Spleen (tissue), 11 donors: ENCODE measurements at regions not wholly inside any gene's neighbourhood (a gene's known extent, or its start where the extent isn't known, plus 50 kb on each side); places are given as distances from the start of the nearest gene placed in this dataset.

Source experiments
- DNase-seq: peaks from one replicate; pipeline ENCODE4 v3.0.0-alpha.2; 2020
- H3K27ac ChIP-seq, 8 donors: fragments of 200-600 bp; sonication (generic) in 7 of 8; 1 replicate in 4 of 8; 2 replicates in 4 of 8; pipeline versions ENCODE4 v1.5.0 to v1.8.0; 2016 to 2021; ENCODE audit warnings: inconsistent platforms in 4 of 8, mild to moderate bottlenecking in 4 of 8, moderate library complexity in 1 of 8
- H3K27me3 ChIP-seq, 7 donors: fragments of 200-600 bp; sonication (generic) in 6 of 7; replicated peaks in 1 of 7; 1 replicate in 4 of 7; 2 replicates in 3 of 7; pipeline versions ENCODE4 v1.5.0 to v1.8.0; 2016 to 2021; ENCODE audit warnings: inconsistent platforms in 3 of 7, mild to moderate bottlenecking in 1 of 7
- H3K36me3 ChIP-seq, 6 donors: fragments of 200-600 bp; sonication (generic) in 5 of 6; 1 replicate in 4 of 6; 2 replicates in 2 of 6; pipeline versions ENCODE4 v1.5.0 to v1.8.0; 2016 to 2021; ENCODE audit warnings: inconsistent platforms in 2 of 6
- H3K4me1 ChIP-seq, 6 donors: fragments of 200-600 bp; sonication (generic) in 5 of 6; 1 replicate in 3 of 6; 2 replicates in 3 of 6; pipeline versions ENCODE4 v1.5.0 to v1.8.0; 2016 to 2021; ENCODE audit warnings: inconsistent platforms in 3 of 6
- H3K4me3 ChIP-seq, 8 donors: fragments of 200-600 bp; sonication (generic) in 7 of 8; 1 replicate in 4 of 8; 2 replicates in 4 of 8; pipeline versions ENCODE4 v1.5.0 to v1.8.0; 2016 to 2021; ENCODE audit warnings: inconsistent platforms in 4 of 8, mild to moderate bottlenecking in 4 of 8, moderate library complexity in 2 of 8
- H3K9me3 ChIP-seq, 8 donors: fragments of 200-600 bp; sonication (generic) in 7 of 8; 1 replicate in 4 of 8; 2 replicates in 4 of 8; pipeline versions ENCODE4 v1.5.0 to v1.8.0; 2016 to 2021; ENCODE audit warnings: inconsistent platforms in 4 of 8
- POLR2A ChIP-seq, 3 donors: fragments of 450-650 bp; IDR thresholded peaks; one replicate each; pipeline ENCODE4 v1.5.1; 2017; ENCODE audit warnings: antibody characterized with exemption in 3 of 3, mild to moderate bottlenecking in 1 of 3
- POLR2AphosphoS5 ChIP-seq, 3 donors: sonication (generic); formaldehyde crosslinking; IDR thresholded peaks; one replicate each; pipeline ENCODE4 v1.5.1; 2017; ENCODE audit warnings: antibody characterized with exemption in 3 of 3
- WGBS, 5 donors: extraction: QIAGEN DNeasy Blood & Tissue Kit in 3 of 5; methylation state at CpG; one replicate each; pipeline versions ENCODE4 v1.1.5 to v1.1.7; 2013 to 2018; 5-methylcytosine and 5-hydroxymethylcytosine counted together
- intact Hi-C: fragments of 100-400 bp; cut with DNase I; formaldehyde crosslinking; loops from one replicate; pipeline ENCODE4 v1.15.0; 2023; ENCODE audit warnings: low total_unique reads
- TF ChIP-seq, protein P1 (sequence below), 11 experiments: fragments of 200-600 bp in 7 of 11; fragments of 450-650 bp in 4 of 11; sonication (generic) in 4 of 11; IDR thresholded peaks in 8 of 11; conservative IDR thresholded peaks in 3 of 11; 1 replicate in 7 of 11; 2 replicates in 4 of 11; pipeline versions ENCODE4 v1.4.0 to v1.8.0; 2016 to 2021; ENCODE audit warnings: antibody characterized with exemption in 11 of 11, inconsistent platforms in 4 of 11, mild to moderate bottlenecking in 1 of 11
- donor health status: healthy with polysubstance abuse.
- donor health status: DM: no; HTN: no; CAD: no; lungs with moderate emphysema.
- donor health status: DM: no; HTN: no; CAD: no.
- donor health status: Bipolar disorder and iron deficiency.
- donor health status: healthy.
- donor health status: DM: no; HTN: no; CAD: no.
- donor health status: DM: yes; HTN: yes; CAD: no.

DNA sequence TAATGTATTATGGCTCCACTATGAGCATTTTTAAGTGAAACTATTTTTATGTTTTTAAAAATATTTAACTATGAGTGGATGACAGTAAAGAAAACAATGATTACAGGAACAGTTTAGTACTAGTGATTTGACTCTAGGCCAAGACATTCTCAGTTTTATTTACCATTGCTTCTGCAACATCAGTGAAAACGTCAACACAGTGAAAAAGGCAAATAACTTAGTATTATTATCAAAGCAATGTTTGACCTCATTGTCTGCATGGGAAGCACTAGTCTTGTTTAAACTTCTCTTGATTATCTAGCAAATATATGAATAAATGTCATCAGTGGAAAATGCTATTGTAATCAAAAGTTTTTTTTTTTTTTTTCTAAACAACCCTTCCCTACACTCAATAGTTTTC lies 165.0 kb downstream of the HTR1B start:
- Histone ChIP-seq H3K36me3 (no peaks in the 10 kb centered on the region), H3K9me3 (peaks cover 0 to 14% (median 4%) of the 10 kb centered on the region in 8 donors), H3K4me1 (no peaks in the 10 kb centered on the region), H3K4me3 (no peak overlapping the region), H3K27ac (no peak overlapping the region), H3K27me3 (no peaks in the 10 kb centered on the region)
- TF ChIP-seq, protein P1, sequence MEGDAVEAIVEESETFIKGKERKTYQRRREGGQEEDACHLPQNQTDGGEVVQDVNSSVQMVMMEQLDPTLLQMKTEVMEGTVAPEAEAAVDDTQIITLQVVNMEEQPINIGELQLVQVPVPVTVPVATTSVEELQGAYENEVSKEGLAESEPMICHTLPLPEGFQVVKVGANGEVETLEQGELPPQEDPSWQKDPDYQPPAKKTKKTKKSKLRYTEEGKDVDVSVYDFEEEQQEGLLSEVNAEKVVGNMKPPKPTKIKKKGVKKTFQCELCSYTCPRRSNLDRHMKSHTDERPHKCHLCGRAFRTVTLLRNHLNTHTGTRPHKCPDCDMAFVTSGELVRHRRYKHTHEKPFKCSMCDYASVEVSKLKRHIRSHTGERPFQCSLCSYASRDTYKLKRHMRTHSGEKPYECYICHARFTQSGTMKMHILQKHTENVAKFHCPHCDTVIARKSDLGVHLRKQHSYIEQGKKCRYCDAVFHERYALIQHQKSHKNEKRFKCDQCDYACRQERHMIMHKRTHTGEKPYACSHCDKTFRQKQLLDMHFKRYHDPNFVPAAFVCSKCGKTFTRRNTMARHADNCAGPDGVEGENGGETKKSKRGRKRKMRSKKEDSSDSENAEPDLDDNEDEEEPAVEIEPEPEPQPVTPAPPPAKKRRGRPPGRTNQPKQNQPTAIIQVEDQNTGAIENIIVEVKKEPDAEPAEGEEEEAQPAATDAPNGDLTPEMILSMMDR (IDR thresholded peaks at IDR 0.05 in 8 of 11, conservative IDR thresholded peaks at IDR 0.05 in 3 of 11) = no peak
- no peak for TF ChIP-seq POLR2A (IDR thresholded peaks at IDR 0.05)
- TF ChIP-seq POLR2AphosphoS5 (IDR thresholded peaks at IDR 0.05) = no peak
- no peak for DNase-seq
- intact Hi-C loops = no loop called here
- WGBS, 5 donors = 52 to 76% (median 58%) methylated on average over 1 of the region's 1 CpG

DNA sequence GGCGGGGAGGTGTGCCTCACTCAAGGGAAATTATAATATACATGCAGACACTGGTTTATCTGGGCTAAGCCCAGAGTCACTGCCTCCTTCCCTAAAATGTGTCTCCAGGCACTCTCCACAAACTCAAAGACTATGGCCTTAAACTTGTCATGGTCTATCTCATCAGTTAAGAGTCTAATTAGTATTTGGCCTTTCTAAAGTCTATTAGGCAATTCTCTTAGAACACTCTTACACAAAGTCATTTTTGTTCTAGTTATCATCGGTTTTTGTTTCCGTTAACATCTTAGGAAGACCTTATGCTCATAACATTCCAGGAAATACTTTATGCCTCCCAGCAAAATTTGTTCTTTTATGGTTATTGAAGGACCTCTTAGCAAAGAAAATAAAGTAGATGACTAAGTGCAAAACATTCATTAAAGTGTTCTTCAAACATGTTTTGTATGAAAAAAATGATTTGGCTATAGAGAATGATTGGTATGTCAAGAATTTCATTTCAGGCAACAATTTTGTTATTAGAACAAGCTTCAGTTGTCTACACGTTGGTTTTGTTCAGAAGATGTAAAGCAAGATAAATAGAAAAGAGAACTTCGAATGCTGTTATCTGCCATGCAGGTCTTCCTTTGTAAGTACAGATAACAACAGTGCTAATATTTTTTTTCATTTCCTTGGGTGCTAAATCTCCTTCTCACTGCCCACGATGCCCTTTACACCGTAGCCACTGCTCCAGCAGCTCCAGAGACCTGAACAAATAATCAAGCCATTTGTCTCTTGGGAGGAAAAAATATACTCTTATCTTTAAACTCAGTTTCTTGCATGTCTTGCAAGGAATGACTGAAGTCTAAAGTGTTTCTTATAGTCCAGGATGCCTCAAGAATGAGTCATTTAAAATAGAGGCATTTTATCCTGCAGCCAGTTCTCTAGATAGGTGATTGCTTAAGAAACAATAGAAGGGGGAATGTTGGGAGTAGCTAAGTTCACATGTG lies 170.4 kb downstream of the HTR1B start:
- peaks cover 0 to 9% (median 2%) of the 10 kb centered on the region in 8 donors for H3K9me3 ChIP-seq
- intact Hi-C loops = no loop called here
- no peaks in the 10 kb centered on the region for H3K4me1 ChIP-seq
- TF ChIP-seq, protein P1 (IDR thresholded peaks at IDR 0.05 in 8 of 11, conservative IDR thresholded peaks at IDR 0.05 in 3 of 11) = no peak
- TF ChIP-seq POLR2AphosphoS5 (IDR thresholded peaks at IDR 0.05) (no peak), POLR2A (IDR thresholded peaks at IDR 0.05) (no peak)
- no peak for DNase-seq
- no peaks in the 10 kb centered on the region for H3K36me3 ChIP-seq
- 31 to 42% (median 32%) methylated on average over 7 of the region's 7 CpGs for WGBS, 5 donors
- H3K27me3 ChIP-seq = no peaks in the 10 kb centered on the region
- H3K27ac ChIP-seq = no peak overlapping the region
- H3K4me3 ChIP-seq = no peak overlapping the region

DNA sequence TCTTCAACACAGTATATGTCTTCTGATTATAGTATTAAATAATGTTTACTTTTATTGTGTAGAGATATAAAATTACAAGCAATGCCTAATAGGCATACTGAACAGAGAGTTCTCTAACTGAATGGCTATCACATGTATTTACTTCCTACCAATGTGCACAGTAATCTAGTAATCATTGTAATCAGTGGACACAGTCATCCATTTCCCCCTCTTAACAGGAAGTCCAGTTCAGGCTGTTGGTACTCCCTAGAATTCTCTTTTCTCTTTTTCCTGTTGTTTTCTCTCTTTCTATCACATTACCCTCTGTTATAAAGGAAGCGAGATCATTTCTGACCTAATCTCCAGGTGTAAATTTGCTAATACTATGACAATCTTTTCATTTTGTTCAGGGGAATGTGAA lies 172.5 kb downstream of the HTR1B start:
- DNase-seq = no peak

DNA sequence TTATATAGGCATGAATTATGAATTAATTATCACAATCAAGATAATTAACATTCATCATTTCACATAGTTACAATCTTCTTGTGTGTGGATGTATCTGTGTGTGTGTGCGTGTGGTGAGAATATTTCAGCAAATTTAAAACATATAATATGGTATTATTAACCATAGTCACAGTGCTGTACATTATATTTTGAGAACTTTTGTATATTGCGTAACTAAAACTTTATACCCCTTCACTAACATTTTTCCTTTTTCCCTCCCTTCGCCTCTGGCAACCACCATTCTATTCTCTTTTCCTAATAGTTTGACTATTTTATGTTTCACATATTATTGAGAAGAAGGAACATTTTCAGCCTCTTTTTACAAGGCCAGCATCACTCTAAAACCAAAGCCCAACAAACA lies 176.8 kb downstream of the HTR1B start:
- Histone ChIP-seq H3K4me3 (no peak overlapping the region), H3K4me1 (no peaks in the 10 kb centered on the region), H3K36me3 (no peaks in the 10 kb centered on the region), H3K27me3 (no peaks in the 10 kb centered on the region), H3K27ac (no peak overlapping the region), H3K9me3 (peaks cover 0 to 11% (median 8%) of the 10 kb centered on the region in 8 donors)
- TF ChIP-seq POLR2A (IDR thresholded peaks at IDR 0.05) (no peak), POLR2AphosphoS5 (IDR thresholded peaks at IDR 0.05) (no peak)
- TF ChIP-seq, protein P1 (IDR thresholded peaks at IDR 0.05 in 8 of 11, conservative IDR thresholded peaks at IDR 0.05 in 3 of 11) = no peak
- intact Hi-C loops = no loop called here
- no peak for DNase-seq
- WGBS, 5 donors = 87 to 91% (median 88%) methylated on average over 3 of the region's 3 CpGs

More for the DNA sequence above, 172.5 kb downstream of the HTR1B start:
- no peak for TF ChIP-seq POLR2A (IDR thresholded peaks at IDR 0.05)
- TF ChIP-seq, protein P1 (IDR thresholded peaks at IDR 0.05 in 8 of 11, conservative IDR thresholded peaks at IDR 0.05 in 3 of 11) = no peak
- no peak for TF ChIP-seq POLR2AphosphoS5 (IDR thresholded peaks at IDR 0.05)
- no peaks in the 10 kb centered on the region for H3K4me1 ChIP-seq
- WGBS, 5 donors = 82 to 89% (median 85%) methylated on average over 1 of the region's 1 CpG
- no peaks in the 10 kb centered on the region for H3K36me3 ChIP-seq
- intact Hi-C loops = no loop called here
- H3K27ac ChIP-seq = no peak overlapping the region
- peaks cover 0 to 4% (median 0%) of the 10 kb centered on the region in 8 donors for H3K9me3 ChIP-seq
- no peak overlapping the region for H3K4me3 ChIP-seq
- no peaks in the 10 kb centered on the region for H3K27me3 ChIP-seq
